HCT116 (cell line): ENCODE measurements at regions not wholly inside any gene's neighbourhood (a gene's known extent, or its start where the extent isn't known, plus 50 kb on each side); places are given as distances from the start of the nearest gene placed in this dataset.

Experiments used
- ATAC-seq: fragments of 200-7000 bp; cut with Tn5 transposase; 2 replicates; pipeline ENCODE4 v1.9.1; 2020; ENCODE audit warnings: mild to moderate bottlenecking, moderate library complexity
- BruUV-seq: library from RNA; stranded (reverse); fragments of 400-500 nt; replicated peaks from 2 replicates; lab custom pipeline; 2021; lab: Mats Ljungman, UMichigan
- CTCF ChIA-PET: fragments of 300-600 bp; sonication (Branson Sonifier 250); formaldehyde crosslinking; loops from one replicate; lab custom pipeline; 2021; ENCODE audit warnings: antibody characterized with exemption; lab: Charles Lee
- POLR2A ChIA-PET: fragments of 300-600, 350-600 bp; sonication (Branson Sonifier 250); formaldehyde crosslinking; loops from one replicate; lab custom pipeline; 2021; ENCODE audit warnings: antibody characterized with exemption; lab: Charles Lee
- RAD21 ChIA-PET, 2 experiments: fragments of 300-600 bp; sonication (Branson Sonifier 250); formaldehyde crosslinking; loops; one replicate each; lab custom pipeline; 2023; ENCODE audit warnings: low total read pairs in 2 of 2; ENCODE audit not compliant: uncharacterized antibody in 2 of 2, unreplicated experiment in 2 of 2, low non-redundant PET in 1 of 2; lab: Charles Lee
- DNase-seq: peaks from one replicate; pipeline ENCODE4 v3.0.0-alpha.2; 2010; ENCODE audit warnings: low read depth, low spot score
- H2AFZ ChIP-seq: fragments of 200-600 bp; shearing (Covaris generic), sonication (generic); 2 replicates; pipeline ENCODE4 v1.6.1; 2017; ENCODE audit warnings: low read depth, mixed run types, mixed read lengths, antibody characterized with exemption, low read length; ENCODE audit not compliant: poor library complexity, severe bottlenecking
- H3K27ac ChIP-seq: 2 replicates; pipeline ENCODE4 v1.5.1; 2012; ENCODE audit warnings: low read depth, low read length
- H3K27me3 ChIP-seq: fragments of 200-600 bp; sonication (generic); 2 replicates; pipeline ENCODE4 v1.6.1; 2016; ENCODE audit warnings: mixed run types, low read length, mixed read lengths; ENCODE audit not compliant: insufficient read depth
- H3K36me3 ChIP-seq, 2 experiments: fragments of 200-500 bp in 1 of 2; fragments of 200-600 bp in 1 of 2; sonication (Bioruptor generic) in 1 of 2; sonication (generic) in 1 of 2; 2 replicates each; pipeline versions ENCODE4 v1.5.1 to v1.6.1; 2014 to 2016; ENCODE audit warnings: low read length in 2 of 2, inconsistent platforms in 1 of 2, mixed read lengths in 1 of 2, mixed run types in 1 of 2; ENCODE audit not compliant: insufficient read depth in 2 of 2, control insufficient read depth in 1 of 2
- H3K4me1 ChIP-seq, 2 experiments: fragments of 200-600 bp in 1 of 2; sonication (generic) in 1 of 2; 2 replicates each; pipeline versions ENCODE4 v1.5.1 to v1.6.1; 2012 to 2017; ENCODE audit warnings: low read length in 2 of 2, inconsistent platforms in 1 of 2, mild to moderate bottlenecking in 1 of 2, mixed read lengths in 1 of 2, mixed run types in 1 of 2, moderate library complexity in 1 of 2; ENCODE audit not compliant: insufficient read depth in 2 of 2, control insufficient read depth in 1 of 2
- H3K4me2 ChIP-seq: fragments of 200-600 bp; sonication (generic); 2 replicates; pipeline ENCODE4 v1.6.1; 2017; ENCODE audit warnings: mixed run types, low read length, mixed read lengths
- H3K4me3 ChIP-seq, 2 experiments: fragments of 200-600 bp in 1 of 2; sonication (generic) in 1 of 2; replicated peaks in 1 of 2; 2 replicates each; pipeline ENCODE4 v1.5.1; 2011 to 2016; ENCODE audit warnings: low read length in 2 of 2, control low read depth in 1 of 2, low read depth in 1 of 2, mild to moderate bottlenecking in 1 of 2, mixed read lengths in 1 of 2, mixed run types in 1 of 2
- H3K79me2 ChIP-seq: fragments of 200-600 bp; sonication (generic); 2 replicates; pipeline ENCODE4 v1.6.1; 2017; ENCODE audit warnings: mild to moderate bottlenecking, mixed run types, low read length, moderate library complexity, mixed read lengths; ENCODE audit not compliant: insufficient read depth
- H3K9ac ChIP-seq: fragments of 200-600 bp; sonication (generic); 2 replicates; pipeline ENCODE4 v1.6.1; 2016; ENCODE audit warnings: low read length, mixed read lengths
- H3K9me2 ChIP-seq: fragments of 200-600 bp; sonication (generic), shearing (Covaris generic); 2 replicates; pipeline ENCODE4 v1.6.1; 2017; ENCODE audit warnings: mixed run types, mild to moderate bottlenecking, moderate library complexity; ENCODE audit not compliant: insufficient read depth
- H3K9me3 ChIP-seq, 2 experiments: fragments of 200-500 bp in 1 of 2; fragments of 200-600 bp in 1 of 2; sonication (Bioruptor generic) in 1 of 2; sonication (generic) in 1 of 2; 2 replicates each; pipeline ENCODE4 v1.6.1; 2014 to 2017; ENCODE audit warnings: low read length in 2 of 2, mixed read lengths in 2 of 2, inconsistent platforms in 1 of 2, low read depth in 1 of 2, mild to moderate bottlenecking in 1 of 2, mixed run types in 1 of 2, moderate library complexity in 1 of 2; ENCODE audit not compliant: control insufficient read depth in 1 of 2, insufficient read depth in 1 of 2
- H4K20me1 ChIP-seq: fragments of 200-600 bp; sonication (generic), shearing (Covaris generic); 2 replicates; pipeline ENCODE4 v1.6.1; 2017; ENCODE audit warnings: mixed run types, mild to moderate bottlenecking, moderate library complexity; ENCODE audit not compliant: insufficient read depth
- CBX3 ChIP-seq: IDR thresholded peaks from 2 replicates; pipeline ENCODE4 v1.6.1; 2012; ENCODE audit warnings: low read depth
- CEBPB ChIP-seq: IDR thresholded peaks from 2 replicates; pipeline ENCODE4 v1.6.1; 2012; ENCODE audit warnings: low read depth
- CTCF ChIP-seq, 3 experiments: fragments of 200-600 bp in 1 of 3; sonication (generic) in 1 of 3; IDR thresholded peaks in 2 of 3; conservative IDR thresholded peaks in 1 of 3; 2 replicates each; pipeline ENCODE4 v1.5.1; 2012 to 2017; ENCODE audit warnings: low read depth in 2 of 3, low read length in 2 of 3, antibody characterized with exemption in 1 of 3, borderline replicate concordance in 1 of 3, control low read depth in 1 of 3, mild to moderate bottlenecking in 1 of 3, mixed read lengths in 1 of 3, mixed run types in 1 of 3, moderate library complexity in 1 of 3; ENCODE audit not compliant: insufficient read depth in 1 of 3
- ELF1 ChIP-seq: IDR thresholded peaks from 2 replicates; pipeline ENCODE4 v1.6.1; 2012; ENCODE audit warnings: low read depth, borderline replicate concordance
- FOSL1 ChIP-seq: IDR thresholded peaks from 2 replicates; pipeline ENCODE4 v1.6.1; 2012; ENCODE audit warnings: low read depth
- POLR2A ChIP-seq: IDR thresholded peaks from 2 replicates; pipeline ENCODE4 v1.7.0; 2011; ENCODE audit warnings: borderline replicate concordance; ENCODE audit not compliant: insufficient read depth, insufficient read length; ENCODE audit errors: extremely low read depth
- POLR2AphosphoS5 ChIP-seq: IDR thresholded peaks from 2 replicates; pipeline ENCODE4 v1.6.1; 2011; ENCODE audit warnings: mild to moderate bottlenecking, low read depth, low read length, moderate library complexity
- SIN3A ChIP-seq: IDR thresholded peaks from 2 replicates; pipeline ENCODE4 v1.6.1; 2012; ENCODE audit warnings: low read depth
- YY1 ChIP-seq: IDR thresholded peaks from 2 replicates; pipeline ENCODE4 v1.6.1; 2011; ENCODE audit warnings: low read length, low read depth, moderate library complexity, mild to moderate bottlenecking; ENCODE audit not compliant: insufficient replicate concordance; ENCODE audit errors: extremely low read depth
- ZBTB33 ChIP-seq: IDR thresholded peaks from 2 replicates; pipeline ENCODE4 v1.6.1; 2011; ENCODE audit warnings: mild to moderate bottlenecking, low read length, moderate library complexity; ENCODE audit not compliant: insufficient replicate concordance; ENCODE audit errors: extremely low read depth
- ZFX ChIP-seq: fragments of 450-650 bp; IDR thresholded peaks from 2 replicates; pipeline ENCODE4 v1.6.1; 2017
- ZNF274 ChIP-seq: fragments of 200-500 bp; sonication (Bioruptor generic); IDR thresholded peaks from 2 replicates; pipeline ENCODE4 v1.6.1; 2014; ENCODE audit warnings: mild to moderate bottlenecking, low read depth, low read length, inconsistent platforms
- intact Hi-C: fragments of 100-400 bp; cut with micrococcal nuclease; formaldehyde crosslinking; loops from 2 replicates; pipeline ENCODE4 v1.10.0; 2022
- TF ChIP-seq, protein P1 (sequence below): IDR thresholded peaks from 2 replicates; pipeline ENCODE4 v1.6.1; 2012

DNA sequence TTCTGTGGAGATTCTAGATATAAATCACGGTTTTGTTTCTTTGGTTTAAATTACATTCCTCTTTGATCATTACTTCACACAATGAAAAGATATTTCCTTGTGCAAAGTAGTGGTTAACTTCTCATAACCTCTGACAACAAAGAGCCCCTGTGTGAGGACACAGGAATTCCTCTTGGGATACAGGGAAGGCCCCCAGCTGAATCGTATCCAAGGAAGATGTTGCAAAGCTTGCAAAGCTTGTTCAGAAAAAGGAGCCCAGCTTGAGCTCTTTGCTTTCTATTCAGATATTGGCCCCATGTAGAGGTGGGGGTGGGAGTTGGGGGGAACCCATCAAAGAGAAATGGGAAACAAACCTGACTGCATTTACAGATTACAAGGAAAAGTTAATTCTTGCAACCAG, 145.7 kb downstream of the RELL1 start:
- H3K27ac ChIP-seq: no peak overlapping the region
- H3K27me3 ChIP-seq: no peaks in the 10 kb centered on the region
- H3K9me3 ChIP-seq: no peaks in the 10 kb centered on the region
- POLR2A ChIA-PET: no interaction called here
- H3K4me3 ChIP-seq: no peak overlapping the region
- H3K9ac ChIP-seq: no peak overlapping the region
- no peak overlapping the region for H2AFZ ChIP-seq
- CTCF ChIA-PET: no interaction called here
- H3K79me2 ChIP-seq: no peaks in the 10 kb centered on the region
- intact Hi-C loops: no loop called here
- no peaks in the 10 kb centered on the region for H3K9me2 ChIP-seq
- DNase-seq (no peak), ATAC-seq (no peak)
- BruUV-seq: no TSS peak
- RAD21 ChIA-PET: no interaction called here
- H3K4me1 ChIP-seq: no peaks in the 10 kb centered on the region
- H3K4me2 ChIP-seq: no peak overlapping the region
- no peaks in the 10 kb centered on the region for H3K36me3 ChIP-seq
- no peak for TF ChIP-seq SIN3A
- TF ChIP-seq POLR2AphosphoS5: no peak
- H4K20me1 ChIP-seq: no peaks in the 10 kb centered on the region

GRCh38 chr4:37538931-37539330, 147.2 kb downstream of the RELL1 start:
- no TSS peak for BruUV-seq
- TF ChIP-seq ELF1 (no peak), YY1 (no peak), CEBPB (no peak), ZBTB33 (no peak), ZFX (no peak), CTCF (IDR thresholded peaks at IDR 0.05 in 2 of 3, conservative IDR thresholded peaks at IDR 0.05 in 1 of 3; ENCODE audit: borderline replicate concordance in 1 of 3, insufficient read depth in 1 of 3, low read depth in 2 of 3, low read length in 2 of 3) (no peak), CBX3 (no peak), ZNF274 (no peak), FOSL1 (no peak), POLR2AphosphoS5 (no peak), POLR2A (no peak)
- TF ChIP-seq, protein P1, sequence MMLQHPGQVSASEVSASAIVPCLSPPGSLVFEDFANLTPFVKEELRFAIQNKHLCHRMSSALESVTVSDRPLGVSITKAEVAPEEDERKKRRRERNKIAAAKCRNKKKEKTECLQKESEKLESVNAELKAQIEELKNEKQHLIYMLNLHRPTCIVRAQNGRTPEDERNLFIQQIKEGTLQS: no peak
- Histone ChIP-seq H3K36me3 (no peaks in the 10 kb centered on the region), H3K4me1 (no peaks in the 10 kb centered on the region), H3K9me3 (no peaks in the 10 kb centered on the region), H3K27me3 (no peaks in the 10 kb centered on the region), H3K9ac (no peak overlapping the region), H4K20me1 (no peaks in the 10 kb centered on the region), H2AFZ (no peak overlapping the region), H3K27ac (no peak overlapping the region), H3K4me2 (no peak overlapping the region), H3K4me3 (no peak overlapping the region), H3K79me2 (no peaks in the 10 kb centered on the region), H3K9me2 (no peaks in the 10 kb centered on the region)
- DNase-seq (no peak), ATAC-seq (no peak)
- POLR2A ChIA-PET: no interaction called here
- CTCF ChIA-PET: no interaction called here
- RAD21 ChIA-PET: no interaction called here
- intact Hi-C loops: no loop called here
